HepG2 (cell line): ENCODE measurements at regions not wholly inside any gene's neighbourhood (a gene's known extent, or its start where the extent isn't known, plus 50 kb on each side); places are given as distances from the start of the nearest gene placed in this dataset.

ENCODE experiments used
- ATAC-seq: fragments of 200-7000 bp; cut with Tn5 transposase; 3 replicates; pipeline ENCODE4 v1.9.1; 2020; ENCODE audit warnings: mild to moderate bottlenecking, moderate library complexity
- BruUV-seq: library from RNA; stranded (reverse); fragments of 400-500 nt; replicated peaks from 2 replicates; lab custom pipeline; 2021; lab: Mats Ljungman, UMichigan
- CTCF ChIA-PET: fragments of 300-600 bp; formaldehyde crosslinking; extraction: SDS; loops from one replicate; lab custom pipeline; 2021; ENCODE audit warnings: low total read pairs, inconsistent platforms, low intra/inter-chr PET ratio; lab: Yijun Ruan, JAX
- POLR2A ChIA-PET: fragments of 350-600 bp; sonication (Branson Sonifier 250); formaldehyde crosslinking; loops from one replicate; lab custom pipeline; 2020; ENCODE audit warnings: antibody characterized with exemption, inconsistent platforms; lab: Yijun Ruan, JAX
- DNase-seq: peaks from one replicate; pipeline ENCODE4 v3.0.0-alpha.2; 2015; ENCODE audit warnings: low spot score
- FAIRE-seq: peaks from 3 replicates; lab custom pipeline; 2011; peaks lifted over from hg19 to GRCh38; lab: Jason Lieb, UNC
- H2AFZ ChIP-seq: one replicate; pipeline ENCODE4 v1.6.1; 2011; ENCODE audit warnings: low read length, inconsistent platforms
- H3K27ac ChIP-seq: fragments of 300-600 bp; 3 replicates; pipeline ENCODE4 v1.8.0; 2011; ENCODE audit warnings: mixed run types, mild to moderate bottlenecking, mixed read lengths, low read length, inconsistent platforms; ENCODE audit not compliant: insufficient read depth; ENCODE audit errors: extremely low read length
- H3K27me3 ChIP-seq, 2 experiments: fragments of 200-600 bp in 1 of 2; 2 replicates in 1 of 2; 3 replicates in 1 of 2; pipeline versions ENCODE4 v1.6.0 to v1.8.0; 2011; ENCODE audit warnings: low read length in 2 of 2, mild to moderate bottlenecking in 2 of 2, moderate library complexity in 2 of 2, inconsistent platforms in 1 of 2; ENCODE audit not compliant: insufficient read depth in 2 of 2, control insufficient read depth in 1 of 2
- H3K36me3 ChIP-seq, 2 experiments: fragments of 200-600 bp in 1 of 2; replicated peaks in 1 of 2; 2 replicates in 1 of 2; 3 replicates in 1 of 2; pipeline versions ENCODE4 v1.5.1 to v1.8.0; 2011; ENCODE audit warnings: low read length in 2 of 2, inconsistent platforms in 1 of 2; ENCODE audit not compliant: insufficient read depth in 2 of 2, control insufficient read depth in 1 of 2
- H3K4me1 ChIP-seq: 2 replicates; pipeline ENCODE4 v1.5.1; 2012; ENCODE audit warnings: low read length, inconsistent platforms; ENCODE audit not compliant: insufficient read depth
- H3K4me2 ChIP-seq: 2 replicates; pipeline ENCODE4 v1.6.0; 2011; ENCODE audit warnings: low read depth, low read length, inconsistent platforms
- H3K4me3 ChIP-seq, 3 experiments: fragments of 200-600 bp in 1 of 3; sonication (generic), shearing (Covaris generic) in 1 of 3; replicated peaks in 1 of 3; 2 replicates each; pipeline ENCODE4 v1.5.1; 2011 to 2016; ENCODE audit warnings: low read length in 3 of 3, inconsistent platforms in 2 of 3, low read depth in 2 of 3, mild to moderate bottlenecking in 2 of 3, control low read depth in 1 of 3, mixed read lengths in 1 of 3; ENCODE audit not compliant: insufficient read depth in 1 of 3
- H3K79me2 ChIP-seq: one replicate; pipeline ENCODE4 v1.6.1; 2011; ENCODE audit warnings: low read length, inconsistent platforms; ENCODE audit not compliant: insufficient read depth
- H3K9ac ChIP-seq: 2 replicates; pipeline ENCODE4 v1.6.0; 2011; ENCODE audit warnings: mild to moderate bottlenecking, low read depth, low read length, inconsistent platforms; ENCODE audit not compliant: insufficient read depth
- H3K9me3 ChIP-seq: 2 replicates; pipeline ENCODE4 v1.5.1; 2012; ENCODE audit warnings: mild to moderate bottlenecking, low read length
- H4K20me1 ChIP-seq: 2 replicates; pipeline ENCODE4 v1.6.0; 2011; ENCODE audit warnings: inconsistent platforms, mild to moderate bottlenecking, low read length, moderate library complexity; ENCODE audit not compliant: insufficient read depth
- AFF4 ChIP-seq: sonication (generic); formaldehyde crosslinking; IDR thresholded peaks from 2 replicates; pipeline ENCODE4 v1.4.0; 2020; ENCODE audit warnings: missing genetic modification reagents
- BCL3 ChIP-seq: sonication (generic); formaldehyde crosslinking; IDR thresholded peaks from 2 replicates; pipeline ENCODE4 v1.5.1; 2020; ENCODE audit warnings: mild to moderate bottlenecking, missing genetic modification reagents, moderate library complexity
- MAFG ChIP-seq: sonication (generic); formaldehyde crosslinking; IDR thresholded peaks from 2 replicates; pipeline ENCODE4 v1.5.1; 2020; ENCODE audit warnings: mild to moderate bottlenecking, missing genetic modification reagents
- MLX ChIP-seq: IDR thresholded peaks from 2 replicates; pipeline ENCODE4 v1.6.1; 2016
- RBAK ChIP-seq: sonication (generic); formaldehyde crosslinking; IDR thresholded peaks from 2 replicates; pipeline ENCODE4 v1.5.1; 2020; ENCODE audit warnings: mild to moderate bottlenecking, missing genetic modification reagents
- TEAD3 ChIP-seq: optimal IDR thresholded peaks from 2 replicates; pipeline ENCODE3; 2016; ENCODE audit warnings: borderline replicate concordance
- TRIM24 ChIP-seq: sonication (generic); formaldehyde crosslinking; IDR thresholded peaks from 2 replicates; pipeline ENCODE4 v1.8.0; 2022; ENCODE audit warnings: mild to moderate bottlenecking, missing genetic modification reagents
- ZBTB25 ChIP-seq: IDR thresholded peaks from 2 replicates; pipeline ENCODE4 v1.6.1; 2018; ENCODE audit warnings: missing genetic modification reagents
- ZNF773 ChIP-seq: sonication (generic); formaldehyde crosslinking; IDR thresholded peaks from 2 replicates; pipeline ENCODE4 v1.4.0; 2020; ENCODE audit warnings: missing genetic modification reagents, borderline replicate concordance
- ZNF780A ChIP-seq: sonication (generic); formaldehyde crosslinking; IDR thresholded peaks from 2 replicates; pipeline ENCODE4 v1.8.0; 2022; ENCODE audit warnings: mild to moderate bottlenecking, missing genetic modification reagents, moderate library complexity
- WGBS: methylation state at CpG from one replicate; pipeline ENCODE4 v1.1.6; 2017; ENCODE audit warnings: low lambda C conversion rate; 5-methylcytosine and 5-hydroxymethylcytosine counted together
- in situ Hi-C: cut with HindIII; loops from 2 replicates; pipeline ENCODE4 v1.10.0; 2017; ENCODE audit warnings: low pct_unique_long_range_greater_than_20kb; ENCODE audit not compliant: extremely low pct_ligation_motif_present
- intact Hi-C: fragments of 100-400 bp; cut with micrococcal nuclease; formaldehyde crosslinking; loops from one replicate; pipeline ENCODE4 v1.10.0; 2022; ENCODE audit not compliant: unreplicated experiment

- intact Hi-C loops (no loop called here), in situ Hi-C loops (no loop called here)
- no peak for ATAC-seq
- Histone ChIP-seq H3K4me1 (no peaks in the 10 kb centered on the region), H3K27ac (no peak overlapping the region), H3K9me3 (0 out of 2 replicates have a peak, but pooled peaks cover 3% of the 10 kb centered on the region), H3K9ac (no peak overlapping the region), H3K36me3 (0 out of 5 replicates have a peak, but pooled peaks cover 0 to 4% of the 10 kb centered on the region in 2 experiments), H4K20me1 (no peaks in the 10 kb centered on the region), H3K4me3 (no peak overlapping the region), H3K27me3 (no peaks in the 10 kb centered on the region), H3K4me2 (no peak overlapping the region), H2AFZ (no peak overlapping the region), H3K79me2 (peaks cover 3% of the 10 kb centered on the region)
- ChIA-PET POLR2A (no interaction called here), CTCF (no interaction called here)
- no peak for DNase-seq
- 95% methylated on average over 2 of the region's 2 CpGs for WGBS
- peak; percentile 23 for FAIRE-seq
- BruUV-seq: no TSS peak
- no peak for TF ChIP-seq ZNF773 (CRISPR knock-in tag)
- TF ChIP-seq TRIM24 (CRISPR knock-in tag): no peak
Measured at GRCh38 chr14:71423481-71423880, 508.7 kb upstream of the RGS6 start.

- intact Hi-C loops (no loop called here), in situ Hi-C loops (no loop called here)
- H2AFZ ChIP-seq: no peak overlapping the region
- no peaks in the 10 kb centered on the region for H3K27me3 ChIP-seq
- H4K20me1 ChIP-seq: no peaks in the 10 kb centered on the region
- POLR2A ChIA-PET: no interaction called here
- H3K4me2 ChIP-seq: no peak overlapping the region
- H3K27ac ChIP-seq: no peak overlapping the region
- H3K9me3 ChIP-seq: 0 out of 2 replicates have a peak, but pooled peaks cover 3% of the 10 kb centered on the region
- CTCF ChIA-PET: no interaction called here
- no TSS peak for BruUV-seq
- no peak overlapping the region for H3K4me3 ChIP-seq
- peaks cover 3% of the 10 kb centered on the region for H3K79me2 ChIP-seq
- H3K9ac ChIP-seq: no peak overlapping the region
- no peak for FAIRE-seq
- no peaks in the 10 kb centered on the region for H3K4me1 ChIP-seq
- no peak for DNase-seq
- no peaks in the 10 kb centered on the region for H3K36me3 ChIP-seq
- ATAC-seq: no peak
- TF ChIP-seq AFF4 (CRISPR knock-in tag): no peak
- no peak for TF ChIP-seq RBAK (CRISPR knock-in tag)
- no peak for TF ChIP-seq MAFG
- TF ChIP-seq BCL3 (CRISPR knock-in tag): no peak
- TF ChIP-seq ZBTB25 (CRISPR knock-in tag): no peak
- TF ChIP-seq TEAD3 (CRISPR knock-in tag): no peak
- TF ChIP-seq MLX (CRISPR knock-in tag): no peak
- no peak for TF ChIP-seq ZNF780A (CRISPR knock-in tag)
Measured at GRCh38 chr14:71424941-71425340, 507.3 kb upstream of the RGS6 start.
